GM12865 (cell line): ENCODE measurements at regions not wholly inside any gene's neighbourhood (a gene's known extent, or its start where the extent isn't known, plus 50 kb on each side); places are given as distances from the start of the nearest gene placed in this dataset.

Experiments
- DNase-seq: peaks from one replicate; pipeline ENCODE4 v3.0.0; 2010; ENCODE audit warnings: low read depth
- H3K4me3 ChIP-seq: 2 replicates; pipeline ENCODE4 v1.5.1; 2011; ENCODE audit warnings: mild to moderate bottlenecking, low read depth, low read length, control low read depth
- CTCF ChIP-seq: IDR thresholded peaks from 2 replicates; pipeline ENCODE4 v1.5.1; 2011; ENCODE audit warnings: low read length, control low read depth, low read depth, inconsistent platforms; ENCODE audit not compliant: insufficient read depth; ENCODE audit errors: missing control alignments

DNA sequence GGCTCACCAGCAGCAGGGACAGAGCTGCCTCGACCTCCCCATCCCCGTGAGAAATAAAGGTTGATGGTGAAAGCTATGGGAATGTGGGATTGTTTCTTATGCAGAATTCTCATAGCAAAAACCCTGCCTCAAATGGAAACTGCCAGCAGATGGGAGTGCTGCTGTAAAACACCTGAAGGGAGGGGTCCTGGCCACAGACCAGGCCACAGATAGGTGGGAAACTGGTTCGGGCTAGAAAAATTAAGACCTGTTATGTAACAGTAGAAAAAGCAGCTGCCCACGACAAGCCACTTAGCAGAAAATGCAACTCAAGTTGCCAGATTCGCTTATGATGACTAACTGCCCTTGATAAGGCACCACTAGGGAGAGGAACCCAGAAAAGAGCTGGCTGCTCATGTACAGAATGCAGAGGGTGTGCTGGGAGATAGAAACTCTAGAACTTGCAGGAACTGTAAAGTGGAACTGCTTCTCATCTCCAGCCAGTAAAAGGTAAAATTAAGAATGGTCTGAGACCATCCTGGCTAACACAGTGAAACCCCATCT is 114.5 kb upstream of the SALL3 start:
- H3K4me3 ChIP-seq = no peak overlapping the region
- TF ChIP-seq CTCF = no peak
- DNase-seq = no peak

- DNase-seq = no peak
Observed at GRCh38 chr18:78865771-78866310, 113.8 kb upstream of the SALL3 start.

DNA sequence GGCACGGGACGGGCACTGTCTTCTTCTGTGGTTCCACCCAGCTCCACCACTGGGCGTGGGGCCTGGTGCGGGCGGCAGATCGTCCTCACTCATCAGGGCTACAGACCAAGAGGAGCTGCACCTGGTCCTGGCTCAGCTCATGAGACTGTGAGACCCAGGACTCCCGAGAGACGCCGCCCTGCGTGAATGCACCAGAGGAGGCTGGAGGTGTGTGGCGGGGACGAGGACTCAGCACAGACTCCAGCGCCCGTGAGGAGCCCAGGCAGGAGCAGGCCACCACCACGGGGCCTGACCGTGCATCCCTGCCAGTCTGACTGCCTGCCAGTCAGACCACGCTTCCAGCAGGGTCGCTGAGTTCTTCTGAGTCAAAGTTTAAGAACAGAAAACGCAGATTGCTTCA is 112.5 kb upstream of the SALL3 start:
- TF ChIP-seq CTCF = no peak
- H3K4me3 ChIP-seq = no peak overlapping the region
- no peak for DNase-seq

More at GRCh38 chr18:78865771-78866310, 113.8 kb upstream of the SALL3 start:
- no peak for TF ChIP-seq CTCF
- no peak overlapping the region for H3K4me3 ChIP-seq

DNA sequence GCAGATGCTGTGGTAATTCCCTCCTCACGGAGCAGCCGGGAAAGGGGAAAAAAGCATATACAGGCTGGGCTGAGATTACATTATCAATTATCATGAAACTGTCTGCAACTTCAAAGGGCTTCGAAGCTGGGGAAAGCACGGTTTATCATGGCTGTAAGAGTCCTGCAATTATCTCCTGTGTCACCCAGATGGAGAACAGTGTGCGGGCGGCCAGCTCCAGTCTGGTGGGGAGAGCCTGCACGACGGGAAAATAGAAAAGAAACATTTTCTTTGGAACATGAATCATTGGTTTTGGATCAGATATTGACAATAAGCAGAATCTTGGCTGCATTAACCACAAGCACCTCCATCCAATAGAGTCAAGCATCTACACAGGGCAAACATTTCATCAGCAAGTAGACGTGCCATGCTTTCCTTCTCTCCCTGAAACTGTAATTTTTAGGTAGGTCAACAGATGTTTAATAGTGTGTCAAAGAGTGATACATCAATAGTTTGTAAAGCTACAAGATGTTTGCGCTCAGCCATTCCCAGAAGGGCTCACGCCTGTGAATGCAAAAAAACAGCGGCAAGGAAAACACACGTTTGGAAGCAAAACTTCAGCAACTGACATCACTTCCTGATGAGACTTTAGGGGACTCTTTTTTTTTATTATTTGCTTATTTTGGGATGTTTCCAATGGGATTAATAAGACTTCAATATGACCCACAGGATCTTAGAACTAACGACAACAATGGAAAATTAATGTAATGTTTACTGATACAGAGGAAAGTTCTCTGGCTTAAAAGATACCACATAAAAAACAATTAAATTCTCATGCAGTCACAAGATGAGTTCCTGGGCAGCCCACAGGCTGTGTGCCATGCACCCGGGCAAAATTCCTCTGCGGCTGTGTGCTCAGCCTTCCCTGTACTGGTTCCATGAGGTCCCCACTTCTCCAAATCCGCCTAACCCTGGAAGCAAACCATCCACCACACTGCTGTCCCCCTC is 111.0 kb upstream of the SALL3 start:
- TF ChIP-seq CTCF = no peak
- DNase-seq = no peak
- H3K4me3 ChIP-seq = no peak overlapping the region

GRCh38 chr18:78871618-78872017 is 108.0 kb upstream of the SALL3 start:
- DNase-seq = no peak
- H3K4me3 ChIP-seq = no peak overlapping the region
- TF ChIP-seq CTCF = no peak

DNA sequence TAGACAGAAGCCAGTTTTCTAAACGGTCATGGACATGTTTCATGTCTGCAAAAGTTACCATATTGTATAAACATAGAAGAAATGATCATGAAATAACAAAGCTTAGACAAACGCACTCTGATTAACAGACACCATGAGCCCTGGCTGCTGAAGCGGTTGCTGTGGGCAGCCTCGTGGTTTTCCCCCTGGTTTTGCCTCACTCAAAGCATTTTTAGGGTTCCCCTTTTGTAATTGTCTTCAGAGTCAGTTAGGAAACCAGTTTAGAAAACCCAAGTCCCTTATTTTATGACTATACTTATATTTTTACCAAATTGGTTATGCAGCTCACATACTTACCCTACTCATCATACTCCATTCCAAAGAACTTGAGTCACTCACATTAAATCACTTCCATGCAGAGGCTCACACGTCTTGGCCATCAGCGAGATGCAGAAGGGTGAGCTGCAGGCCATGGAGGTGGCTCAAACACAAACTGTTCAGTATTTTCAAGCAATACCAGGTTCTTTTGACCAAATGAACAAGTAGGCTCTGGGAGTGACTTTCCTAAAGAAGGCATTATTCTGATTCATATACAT is 105.6 kb upstream of the SALL3 start:
- DNase-seq = no peak

More for the DNA sequence above, 105.6 kb upstream of the SALL3 start:
- TF ChIP-seq CTCF = no peak
- H3K4me3 ChIP-seq = no peak overlapping the region
